GM12878 (cell line): ENCODE measurements at regions not wholly inside any gene's neighbourhood (a gene's known extent, or its start where the extent isn't known, plus 50 kb on each side); places are given as distances from the start of the nearest gene placed in this dataset.

ENCODE experiments used
- ATAC-seq: fragments of 200-7000 bp; cut with Tn5 transposase; 3 replicates; pipeline ENCODE4 v1.9.1; 2020; ENCODE audit warnings: mild to moderate bottlenecking, moderate library complexity
- BruUV-seq: library from RNA; stranded (reverse); fragments of 400-500 nt; replicated peaks from 2 replicates; lab custom pipeline; 2021; lab: Mats Ljungman, UMichigan
- CTCF ChIA-PET: fragments of 300-600 bp; sonication (Branson Sonifier 250); formaldehyde crosslinking; extraction: SDS; loops from one replicate; lab custom pipeline; 2021; ENCODE audit warnings: inconsistent platforms; lab: Yijun Ruan, JAX
- POLR2A ChIA-PET: fragments of 350-600 bp; formaldehyde crosslinking; extraction: SDS; loops from one replicate; lab custom pipeline; 2021; ENCODE audit warnings: inconsistent platforms; lab: Charles Lee
- RAD21 ChIA-PET: fragments of 300-600 bp; sonication (Branson Sonifier 250); formaldehyde crosslinking; loops from one replicate; lab custom pipeline; 2023; ENCODE audit warnings: antibody characterized with exemption; ENCODE audit not compliant: unreplicated experiment; lab: Charles Lee
- SMC1A ChIA-PET: fragments of 300-600 bp; sonication (Branson Sonifier 250); formaldehyde crosslinking; loops from one replicate; lab custom pipeline; 2023; ENCODE audit not compliant: unreplicated experiment, uncharacterized antibody; lab: Charles Lee
- DNase-seq: peaks from one replicate; pipeline ENCODE4 v3.0.0-alpha.2; 2011; ENCODE audit warnings: low read depth, low spot score
- FAIRE-seq: peaks from 3 replicates; lab custom pipeline; 2011; peaks lifted over from hg19 to GRCh38; lab: Jason Lieb, UNC
- H2AFZ ChIP-seq: 2 replicates; pipeline ENCODE4 v1.6.0; 2011; ENCODE audit warnings: low read depth, low read length, control low read depth; ENCODE audit not compliant: control insufficient read depth
- H3K27ac ChIP-seq: 2 replicates; pipeline ENCODE4 v1.5.1; 2011; ENCODE audit warnings: control low read depth; ENCODE audit not compliant: control insufficient read depth, insufficient read depth
- H3K27me3 ChIP-seq, 2 experiments: replicated peaks in 1 of 2; 2 replicates each; pipeline versions ENCODE4 v1.6.0 to v1.6.1; 2011; ENCODE audit warnings: low read length in 1 of 2; ENCODE audit not compliant: control insufficient read depth in 2 of 2, insufficient read depth in 2 of 2
- H3K36me3 ChIP-seq, 2 experiments: 2 replicates each; pipeline ENCODE4 v1.5.1; 2011; ENCODE audit warnings: low read length in 1 of 2; ENCODE audit not compliant: control insufficient read depth in 2 of 2, insufficient read depth in 2 of 2
- H3K4me1 ChIP-seq: 2 replicates; pipeline ENCODE4 v1.6.1; 2011; ENCODE audit warnings: mild to moderate bottlenecking, low read length, moderate library complexity, mixed read lengths; ENCODE audit not compliant: control insufficient read depth, insufficient read depth
- H3K4me2 ChIP-seq: 2 replicates; pipeline ENCODE4 v1.6.0; 2011; ENCODE audit warnings: control low read depth; ENCODE audit not compliant: control insufficient read depth, insufficient read depth
- H3K4me3 ChIP-seq: fragments of 200-600 bp; sonication (generic); 2 replicates; pipeline ENCODE4 v1.5.1; 2016
- H3K79me2 ChIP-seq: 2 replicates; pipeline ENCODE4 v1.6.0; 2011; ENCODE audit warnings: low read length; ENCODE audit not compliant: control insufficient read depth, insufficient read depth
- H3K9ac ChIP-seq: 2 replicates; pipeline ENCODE4 v1.8.0; 2011; ENCODE audit warnings: low read length, control low read depth, mixed read lengths; ENCODE audit not compliant: control insufficient read depth, insufficient read depth
- H3K9me3 ChIP-seq: replicated peaks from 3 replicates; pipeline ENCODE4 v1.5.1; 2011; ENCODE audit warnings: mild to moderate bottlenecking, low read length; ENCODE audit not compliant: control insufficient read depth, insufficient read depth
- H4K20me1 ChIP-seq: 2 replicates; pipeline ENCODE4 v1.6.0; 2011; ENCODE audit not compliant: control insufficient read depth, insufficient read depth
- CHD2 ChIP-seq: IDR thresholded peaks from 2 replicates; pipeline ENCODE4 v1.6.1; 2011; ENCODE audit warnings: low read depth, low read length, improper control_type of control experiment, borderline replicate concordance
- LARP7 ChIP-seq: fragments of 450-650 bp; IDR thresholded peaks from 2 replicates; pipeline ENCODE4 v1.6.1; 2017; ENCODE audit warnings: mild to moderate bottlenecking
- POLR2A ChIP-seq: IDR thresholded peaks from 2 replicates; pipeline ENCODE4 v1.6.1; 2011; ENCODE audit warnings: low read depth, mild to moderate bottlenecking, low read length
- STAT3 ChIP-seq: IDR thresholded peaks from 2 replicates; pipeline ENCODE4 v1.6.1; 2011; ENCODE audit warnings: low read depth, low read length, improper control_type of control experiment
- ZBED1 ChIP-seq: IDR thresholded peaks from 2 replicates; pipeline ENCODE4 v1.6.1; 2016; ENCODE audit warnings: borderline replicate concordance
- WGBS: methylation state at CpG from one replicate; pipeline ENCODE4 v1.1.6; 2016; ENCODE audit warnings: low lambda C conversion rate; ENCODE audit not compliant: insufficient replicate concordance, insufficient coverage; ENCODE audit errors: missing lambda C conversion rate; 5-methylcytosine and 5-hydroxymethylcytosine counted together
- in situ Hi-C: fragments of 300-500 bp; cut with MboI; formaldehyde crosslinking; loops from 9 replicates; pipeline ENCODE4 v1.14.3; 2018; ENCODE audit warnings: mixed read lengths
- intact Hi-C: fragments of 100-400 bp; cut with micrococcal nuclease; formaldehyde crosslinking; loops from one replicate; pipeline ENCODE4 v1.14.2; 2022; ENCODE audit not compliant: unreplicated experiment
- TF ChIP-seq, protein P1 (sequence below): fragments of 450-650 bp; IDR thresholded peaks from 2 replicates; pipeline ENCODE4 v1.6.1; 2017; ENCODE audit warnings: mild to moderate bottlenecking, moderate library complexity
- TF ChIP-seq, protein P2 (sequence below): fragments of 450-650 bp; IDR thresholded peaks from 2 replicates; pipeline ENCODE4 v1.6.1; 2017; ENCODE audit warnings: mild to moderate bottlenecking, low read depth, inconsistent platforms; ENCODE audit not compliant: poor library complexity, severe bottlenecking
- TF ChIP-seq, protein P3 (sequence below): IDR thresholded peaks from 2 replicates; pipeline ENCODE4 v1.6.1; 2011; ENCODE audit warnings: borderline replicate concordance, low read depth, mild to moderate bottlenecking, moderate library complexity, mixed read lengths, low read length; ENCODE audit not compliant: insufficient read depth; ENCODE audit errors: extremely low read length
- TF ChIP-seq, protein P4 (sequence below): fragments of 450-650 bp; formaldehyde crosslinking; IDR thresholded peaks from 2 replicates; pipeline ENCODE4 v1.5.0; 2022; ENCODE audit warnings: mild to moderate bottlenecking, missing genetic modification characterization
- TF ChIP-seq, protein P5 (sequence below): IDR thresholded peaks from 2 replicates; pipeline ENCODE4 v1.6.1; 2012; ENCODE audit warnings: low read depth, low read length, improper control_type of control experiment

DNA sequence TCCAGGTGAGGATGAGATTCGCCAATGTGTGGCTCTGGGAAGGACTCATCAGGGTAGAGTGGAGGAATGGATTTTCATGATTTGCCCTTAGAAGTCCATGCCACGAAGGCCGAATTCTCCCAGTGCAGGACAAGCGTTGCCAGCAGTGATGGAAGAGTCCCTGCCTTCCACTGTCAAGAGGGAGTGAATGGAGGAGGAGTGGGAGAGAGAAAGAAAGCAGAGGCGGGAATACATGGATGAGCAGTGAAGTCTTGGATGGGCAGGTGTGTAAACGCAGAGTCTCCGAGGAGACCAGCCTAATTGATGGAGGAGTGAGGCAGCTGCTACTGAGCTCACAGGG, 419.2 kb downstream of the GLRX3 start (continued):
- TF ChIP-seq, protein P1, sequence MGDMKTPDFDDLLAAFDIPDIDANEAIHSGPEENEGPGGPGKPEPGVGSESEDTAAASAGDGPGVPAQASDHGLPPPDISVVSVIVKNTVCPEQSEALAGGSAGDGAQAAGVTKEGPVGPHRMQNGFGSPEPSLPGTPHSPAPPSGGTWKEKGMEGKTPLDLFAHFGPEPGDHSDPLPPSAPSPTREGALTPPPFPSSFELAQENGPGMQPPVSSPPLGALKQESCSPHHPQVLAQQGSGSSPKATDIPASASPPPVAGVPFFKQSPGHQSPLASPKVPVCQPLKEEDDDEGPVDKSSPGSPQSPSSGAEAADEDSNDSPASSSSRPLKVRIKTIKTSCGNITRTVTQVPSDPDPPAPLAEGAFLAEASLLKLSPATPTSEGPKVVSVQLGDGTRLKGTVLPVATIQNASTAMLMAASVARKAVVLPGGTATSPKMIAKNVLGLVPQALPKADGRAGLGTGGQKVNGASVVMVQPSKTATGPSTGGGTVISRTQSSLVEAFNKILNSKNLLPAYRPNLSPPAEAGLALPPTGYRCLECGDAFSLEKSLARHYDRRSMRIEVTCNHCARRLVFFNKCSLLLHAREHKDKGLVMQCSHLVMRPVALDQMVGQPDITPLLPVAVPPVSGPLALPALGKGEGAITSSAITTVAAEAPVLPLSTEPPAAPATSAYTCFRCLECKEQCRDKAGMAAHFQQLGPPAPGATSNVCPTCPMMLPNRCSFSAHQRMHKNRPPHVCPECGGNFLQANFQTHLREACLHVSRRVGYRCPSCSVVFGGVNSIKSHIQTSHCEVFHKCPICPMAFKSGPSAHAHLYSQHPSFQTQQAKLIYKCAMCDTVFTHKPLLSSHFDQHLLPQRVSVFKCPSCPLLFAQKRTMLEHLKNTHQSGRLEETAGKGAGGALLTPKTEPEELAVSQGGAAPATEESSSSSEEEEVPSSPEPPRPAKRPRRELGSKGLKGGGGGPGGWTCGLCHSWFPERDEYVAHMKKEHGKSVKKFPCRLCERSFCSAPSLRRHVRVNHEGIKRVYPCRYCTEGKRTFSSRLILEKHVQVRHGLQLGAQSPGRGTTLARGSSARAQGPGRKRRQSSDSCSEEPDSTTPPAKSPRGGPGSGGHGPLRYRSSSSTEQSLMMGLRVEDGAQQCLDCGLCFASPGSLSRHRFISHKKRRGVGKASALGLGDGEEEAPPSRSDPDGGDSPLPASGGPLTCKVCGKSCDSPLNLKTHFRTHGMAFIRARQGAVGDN: no peak
- TF ChIP-seq STAT3: no peak
- TF ChIP-seq, all 136 proteins: peak for 0

DNA sequence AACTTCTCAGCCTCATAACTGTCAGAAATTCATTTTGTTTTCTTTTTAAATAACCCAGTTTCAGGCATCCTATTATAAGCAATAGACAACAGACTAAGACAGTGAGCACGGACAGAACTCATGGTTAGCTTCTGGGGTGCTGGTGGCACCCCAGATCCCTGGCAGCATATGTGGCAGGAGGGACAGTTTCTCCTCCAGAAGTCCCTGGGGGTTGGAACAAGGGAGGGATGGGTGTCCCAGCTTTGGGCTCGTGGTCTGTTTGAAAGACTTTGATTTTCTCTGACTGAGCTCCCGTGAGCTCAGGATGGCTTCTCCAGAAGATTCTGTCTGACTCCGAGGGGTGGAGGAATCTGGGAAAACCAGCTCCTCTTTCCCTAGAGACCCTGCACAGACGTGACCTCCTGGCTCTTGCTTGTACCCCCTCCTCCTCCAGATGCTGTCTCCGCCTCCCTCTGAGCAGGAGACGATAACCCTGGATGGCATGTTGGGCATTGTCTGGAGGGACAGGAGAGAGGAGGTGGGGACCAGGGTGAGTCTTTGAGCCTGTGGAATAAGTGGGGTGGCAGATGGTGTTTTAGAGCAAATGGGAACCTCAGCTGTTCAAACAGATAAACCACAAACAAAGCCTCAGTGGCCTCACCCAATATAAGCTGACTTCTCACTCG, 421.1 kb downstream of the GLRX3 start:
- Histone ChIP-seq H2AFZ (no peak overlapping the region), H3K9ac (no peak overlapping the region), H4K20me1 (no peaks in the 10 kb centered on the region), H3K27ac (no peak overlapping the region), H3K36me3 (no peaks in the 10 kb centered on the region), H3K27me3 (no peaks in the 10 kb centered on the region), H3K4me2 (no peak overlapping the region), H3K9me3 (no peaks in the 10 kb centered on the region), H3K4me3 (no peak overlapping the region), H3K79me2 (no peaks in the 10 kb centered on the region), H3K4me1 (no peaks in the 10 kb centered on the region)
- in situ Hi-C loops (no loop called here), intact Hi-C loops (no loop called here)
- CTCF ChIA-PET: no interaction called here
- SMC1A ChIA-PET: no interaction called here
- no TSS peak for BruUV-seq
- RAD21 ChIA-PET: no interaction called here
- POLR2A ChIA-PET: no interaction called here
- no peak for FAIRE-seq
- 12% methylated on average over 7 of the region's 8 CpGs for WGBS
- ATAC-seq: no peak
- DNase-seq: no peak
- TF ChIP-seq, protein P2, sequence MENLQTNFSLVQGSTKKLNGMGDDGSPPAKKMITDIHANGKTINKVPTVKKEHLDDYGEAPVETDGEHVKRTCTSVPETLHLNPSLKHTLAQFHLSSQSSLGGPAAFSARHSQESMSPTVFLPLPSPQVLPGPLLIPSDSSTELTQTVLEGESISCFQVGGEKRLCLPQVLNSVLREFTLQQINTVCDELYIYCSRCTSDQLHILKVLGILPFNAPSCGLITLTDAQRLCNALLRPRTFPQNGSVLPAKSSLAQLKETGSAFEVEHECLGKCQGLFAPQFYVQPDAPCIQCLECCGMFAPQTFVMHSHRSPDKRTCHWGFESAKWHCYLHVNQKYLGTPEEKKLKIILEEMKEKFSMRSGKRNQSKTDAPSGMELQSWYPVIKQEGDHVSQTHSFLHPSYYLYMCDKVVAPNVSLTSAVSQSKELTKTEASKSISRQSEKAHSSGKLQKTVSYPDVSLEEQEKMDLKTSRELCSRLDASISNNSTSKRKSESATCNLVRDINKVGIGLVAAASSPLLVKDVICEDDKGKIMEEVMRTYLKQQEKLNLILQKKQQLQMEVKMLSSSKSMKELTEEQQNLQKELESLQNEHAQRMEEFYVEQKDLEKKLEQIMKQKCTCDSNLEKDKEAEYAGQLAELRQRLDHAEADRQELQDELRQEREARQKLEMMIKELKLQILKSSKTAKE: no peak
- TF ChIP-seq, protein P3, sequence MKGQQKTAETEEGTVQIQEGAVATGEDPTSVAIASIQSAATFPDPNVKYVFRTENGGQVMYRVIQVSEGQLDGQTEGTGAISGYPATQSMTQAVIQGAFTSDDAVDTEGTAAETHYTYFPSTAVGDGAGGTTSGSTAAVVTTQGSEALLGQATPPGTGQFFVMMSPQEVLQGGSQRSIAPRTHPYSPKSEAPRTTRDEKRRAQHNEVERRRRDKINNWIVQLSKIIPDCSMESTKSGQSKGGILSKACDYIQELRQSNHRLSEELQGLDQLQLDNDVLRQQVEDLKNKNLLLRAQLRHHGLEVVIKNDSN: no peak
- TF ChIP-seq CHD2: no peak
- TF ChIP-seq, protein P4, sequence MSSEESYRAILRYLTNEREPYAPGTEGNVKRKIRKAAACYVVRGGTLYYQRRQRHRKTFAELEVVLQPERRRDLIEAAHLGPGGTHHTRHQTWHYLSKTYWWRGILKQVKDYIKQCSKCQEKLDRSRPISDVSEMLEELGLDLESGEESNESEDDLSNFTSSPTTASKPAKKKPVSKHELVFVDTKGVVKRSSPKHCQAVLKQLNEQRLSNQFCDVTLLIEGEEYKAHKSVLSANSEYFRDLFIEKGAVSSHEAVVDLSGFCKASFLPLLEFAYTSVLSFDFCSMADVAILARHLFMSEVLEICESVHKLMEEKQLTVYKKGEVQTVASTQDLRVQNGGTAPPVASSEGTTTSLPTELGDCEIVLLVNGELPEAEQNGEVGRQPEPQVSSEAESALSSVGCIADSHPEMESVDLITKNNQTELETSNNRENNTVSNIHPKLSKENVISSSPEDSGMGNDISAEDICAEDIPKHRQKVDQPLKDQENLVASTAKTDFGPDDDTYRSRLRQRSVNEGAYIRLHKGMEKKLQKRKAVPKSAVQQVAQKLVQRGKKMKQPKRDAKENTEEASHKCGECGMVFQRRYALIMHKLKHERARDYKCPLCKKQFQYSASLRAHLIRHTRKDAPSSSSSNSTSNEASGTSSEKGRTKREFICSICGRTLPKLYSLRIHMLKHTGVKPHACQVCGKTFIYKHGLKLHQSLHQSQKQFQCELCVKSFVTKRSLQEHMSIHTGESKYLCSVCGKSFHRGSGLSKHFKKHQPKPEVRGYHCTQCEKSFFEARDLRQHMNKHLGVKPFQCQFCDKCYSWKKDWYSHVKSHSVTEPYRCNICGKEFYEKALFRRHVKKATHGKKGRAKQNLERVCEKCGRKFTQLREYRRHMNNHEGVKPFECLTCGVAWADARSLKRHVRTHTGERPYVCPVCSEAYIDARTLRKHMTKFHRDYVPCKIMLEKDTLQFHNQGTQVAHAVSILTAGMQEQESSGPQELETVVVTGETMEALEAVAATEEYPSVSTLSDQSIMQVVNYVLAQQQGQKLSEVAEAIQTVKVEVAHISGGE (CRISPR knock-in tag): no peak
- TF ChIP-seq, protein P5, sequence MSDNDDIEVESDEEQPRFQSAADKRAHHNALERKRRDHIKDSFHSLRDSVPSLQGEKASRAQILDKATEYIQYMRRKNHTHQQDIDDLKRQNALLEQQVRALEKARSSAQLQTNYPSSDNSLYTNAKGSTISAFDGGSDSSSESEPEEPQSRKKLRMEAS: no peak
- TF ChIP-seq POLR2A: no peak
- TF ChIP-seq LARP7: no peak
- no peak for TF ChIP-seq ZBED1
